WERI-Rb-1 (cell line): ENCODE measurements at regions not wholly inside any gene's neighbourhood (a gene's known extent, or its start where the extent isn't known, plus 50 kb on each side); places are given as distances from the start of the nearest gene placed in this dataset.

Source experiments
- DNase-seq: peaks from one replicate; pipeline ENCODE4 v3.0.0-alpha.2; 2020
- H3K27ac ChIP-seq: fragments of 250-450 bp; sonication (Bioruptor Pico); 2 replicates; pipeline ENCODE4 v1.5.1; 2020; ENCODE audit warnings: mild to moderate bottlenecking, moderate library complexity
- H3K27me3 ChIP-seq: fragments of 250-450 bp; sonication (Bioruptor Pico); 2 replicates; pipeline ENCODE4 v1.5.1; 2021; ENCODE audit warnings: mild to moderate bottlenecking, low read depth, moderate library complexity; ENCODE audit not compliant: insufficient read depth, severe bottlenecking
- H3K36me3 ChIP-seq: fragments of 250-450 bp; sonication (Bioruptor Pico); 2 replicates; pipeline ENCODE4 v1.5.1; 2020; ENCODE audit warnings: mild to moderate bottlenecking, moderate library complexity
- H3K4me3 ChIP-seq: 2 replicates; pipeline ENCODE4 v1.5.1; 2011; ENCODE audit warnings: low read depth, mild to moderate bottlenecking, control low read depth, low read length
- H3K9me3 ChIP-seq: fragments of 250-450 bp; sonication (Bioruptor Pico); 2 replicates; pipeline ENCODE4 v1.5.1; 2021; ENCODE audit warnings: mild to moderate bottlenecking, moderate library complexity; ENCODE audit not compliant: severe bottlenecking
- CTCF ChIP-seq: IDR thresholded peaks from 2 replicates; pipeline ENCODE4 v1.5.1; 2011; ENCODE audit warnings: low read depth, mild to moderate bottlenecking, control low read depth, inconsistent platforms, low read length

- no peak for DNase-seq
Observed at GRCh38 chr6:10256113-10256690, 158.7 kb downstream of the TFAP2A start.

GRCh38 chr6:10250655-10251220, 164.1 kb downstream of the TFAP2A start:
- DNase-seq: no peak
- TF ChIP-seq CTCF: no peak
- H3K27me3 ChIP-seq: no peaks in the 10 kb centered on the region
- no peak overlapping the region for H3K4me3 ChIP-seq
- no peaks in the 10 kb centered on the region for H3K9me3 ChIP-seq
- no peaks in the 10 kb centered on the region for H3K36me3 ChIP-seq
- no peak overlapping the region for H3K27ac ChIP-seq

More at GRCh38 chr6:10256113-10256690, 158.7 kb downstream of the TFAP2A start:
- Histone ChIP-seq H3K36me3 (no peaks in the 10 kb centered on the region), H3K27ac (no peak overlapping the region), H3K27me3 (no peaks in the 10 kb centered on the region), H3K4me3 (no peak overlapping the region), H3K9me3 (no peaks in the 10 kb centered on the region)
- TF ChIP-seq CTCF: peak; percentile 40; the same call in 1 of the 2 replicates

GRCh38 chr6:10248378-10248843, 166.5 kb downstream of the TFAP2A start:
- no peaks in the 10 kb centered on the region for H3K9me3 ChIP-seq
- TF ChIP-seq CTCF: 0 out of 2 replicates have a peak, but pooled peaks have one; percentile 5
- H3K36me3 ChIP-seq: no peaks in the 10 kb centered on the region
- no peaks in the 10 kb centered on the region for H3K27me3 ChIP-seq
- H3K4me3 ChIP-seq: no peak overlapping the region
- DNase-seq: no peak
- H3K27ac ChIP-seq: no peak overlapping the region

- Histone ChIP-seq H3K27me3 (peaks cover 3% of the 10 kb centered on the region), H3K36me3 (no peaks in the 10 kb centered on the region), H3K27ac (no peak overlapping the region), H3K4me3 (no peak overlapping the region), H3K9me3 (no peaks in the 10 kb centered on the region)
- DNase-seq: peak; percentile 28
- no peak for TF ChIP-seq CTCF
Observed at GRCh38 chr6:10237298-10238038, 177.4 kb downstream of the TFAP2A start.

GRCh38 chr6:10235344-10235743, 179.5 kb downstream of the TFAP2A start:
- no peak for DNase-seq
- Histone ChIP-seq H3K36me3 (no peaks in the 10 kb centered on the region), H3K27ac (no peak overlapping the region), H3K9me3 (no peaks in the 10 kb centered on the region), H3K27me3 (peaks cover 3% of the 10 kb centered on the region), H3K4me3 (no peak overlapping the region)
- no peak for TF ChIP-seq CTCF
